ENCODE measurements at regions not wholly inside any gene's neighbourhood (a gene's known extent, or its start where the extent isn't known, plus 50 kb on each side); places are given as distances from the start of the nearest gene placed in this dataset.

DNA sequence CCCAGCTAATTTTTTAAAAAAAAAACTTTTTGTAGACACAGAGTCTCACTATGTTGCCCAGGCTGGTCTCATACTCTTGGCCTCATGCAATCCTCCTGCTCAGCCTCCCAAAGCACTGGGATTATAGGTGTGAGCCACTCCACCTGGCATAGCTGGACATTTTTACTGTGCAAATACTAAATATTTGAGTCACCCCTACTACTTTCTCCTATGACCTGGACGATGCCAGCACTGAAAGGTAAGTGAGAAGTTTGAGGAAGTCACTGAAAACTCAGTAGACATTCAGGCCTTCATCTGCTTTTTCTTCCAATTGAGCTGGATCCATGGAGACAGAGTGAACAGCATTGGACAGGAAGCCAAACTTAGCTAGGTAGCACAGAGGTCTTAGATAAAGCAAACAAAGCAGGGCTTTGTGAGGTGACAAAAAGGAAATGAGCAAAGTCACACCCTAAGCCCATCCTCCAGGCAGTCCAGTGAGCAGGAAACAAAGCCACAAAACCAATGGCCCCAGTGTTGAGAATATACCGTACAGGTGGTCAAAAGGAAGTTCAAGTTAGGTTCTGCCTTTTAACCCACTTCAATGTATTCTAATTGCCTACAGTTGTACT lies 192.6 kb upstream of the RASA1 start:
- no peak for DNase-seq (ENCODE audit: low read depth, low spot score)
- ChIA-PET CTCF (interaction anchor here (1.3 kb wide), 1 partner anchor 325 kb away, joined by 5 read pairs; no protein-coding TSS in a partner anchor), POLR2A (no interaction called here)
- TF ChIP-seq, protein P1, sequence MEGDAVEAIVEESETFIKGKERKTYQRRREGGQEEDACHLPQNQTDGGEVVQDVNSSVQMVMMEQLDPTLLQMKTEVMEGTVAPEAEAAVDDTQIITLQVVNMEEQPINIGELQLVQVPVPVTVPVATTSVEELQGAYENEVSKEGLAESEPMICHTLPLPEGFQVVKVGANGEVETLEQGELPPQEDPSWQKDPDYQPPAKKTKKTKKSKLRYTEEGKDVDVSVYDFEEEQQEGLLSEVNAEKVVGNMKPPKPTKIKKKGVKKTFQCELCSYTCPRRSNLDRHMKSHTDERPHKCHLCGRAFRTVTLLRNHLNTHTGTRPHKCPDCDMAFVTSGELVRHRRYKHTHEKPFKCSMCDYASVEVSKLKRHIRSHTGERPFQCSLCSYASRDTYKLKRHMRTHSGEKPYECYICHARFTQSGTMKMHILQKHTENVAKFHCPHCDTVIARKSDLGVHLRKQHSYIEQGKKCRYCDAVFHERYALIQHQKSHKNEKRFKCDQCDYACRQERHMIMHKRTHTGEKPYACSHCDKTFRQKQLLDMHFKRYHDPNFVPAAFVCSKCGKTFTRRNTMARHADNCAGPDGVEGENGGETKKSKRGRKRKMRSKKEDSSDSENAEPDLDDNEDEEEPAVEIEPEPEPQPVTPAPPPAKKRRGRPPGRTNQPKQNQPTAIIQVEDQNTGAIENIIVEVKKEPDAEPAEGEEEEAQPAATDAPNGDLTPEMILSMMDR (IDR thresholded peaks at IDR 0.05; ENCODE audit: insufficient read depth, low read length, missing control alignments): no peak
- no peak overlapping the region for H3K4me3 ChIP-seq (ENCODE audit: low read depth, low read length)

DNA sequence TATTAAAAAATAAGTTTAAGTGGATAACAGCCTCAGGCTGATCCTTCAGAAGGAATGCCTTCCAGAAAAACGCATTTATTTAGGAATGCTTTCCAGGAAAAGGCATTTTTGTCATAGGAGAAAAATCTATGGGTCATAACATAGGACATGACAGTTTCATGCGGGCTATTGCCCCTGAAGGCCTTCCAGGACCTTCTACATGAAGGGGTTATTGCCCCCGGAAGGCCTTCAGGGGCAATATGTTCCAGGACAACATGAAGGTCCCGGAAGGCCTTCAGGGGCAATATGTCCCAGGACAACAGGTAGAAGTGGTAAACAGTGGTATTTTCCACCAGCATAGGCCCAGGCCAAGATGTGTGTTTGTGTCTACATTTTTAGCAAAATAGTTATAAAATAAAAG lies 191.3 kb upstream of the RASA1 start:
- DNase-seq (ENCODE audit: low read depth, low spot score): no peak
- H3K4me3 ChIP-seq (ENCODE audit: low read depth, low read length): no peak overlapping the region
- ChIA-PET POLR2A (no interaction called here), CTCF (interaction anchor here (0.6 kb wide), 1 partner anchor 314 kb away, joined by 4 read pairs; no protein-coding TSS in a partner anchor)
- TF ChIP-seq, protein P1 (IDR thresholded peaks at IDR 0.05; ENCODE audit: insufficient read depth, low read length, missing control alignments): no peak

DNA sequence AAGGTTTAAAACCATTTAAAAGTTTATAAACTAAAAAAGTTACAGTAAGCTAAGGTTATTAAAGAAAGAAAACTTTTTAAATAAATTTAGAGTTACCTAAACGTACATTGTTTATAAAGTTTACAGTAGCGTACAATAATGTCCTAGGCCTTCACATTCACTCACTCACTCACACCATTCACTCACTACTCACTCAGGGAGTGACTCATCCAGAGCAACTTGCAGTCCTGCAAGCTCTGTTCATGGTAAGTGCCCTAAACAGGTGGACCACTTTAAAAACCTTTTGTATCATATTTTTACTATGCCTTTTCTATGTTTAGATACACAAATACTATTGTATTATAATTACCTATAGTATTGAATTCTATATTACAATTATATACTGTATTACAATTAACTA lies 190.8 kb upstream of the RASA1 start:
- H3K4me3 ChIP-seq (ENCODE audit: low read depth, low read length): no peak overlapping the region
- CTCF ChIA-PET: interaction anchor here (0.6 kb wide), 1 partner anchor 313 kb away, joined by 4 read pairs; no protein-coding TSS in a partner anchor
- no peak for DNase-seq (ENCODE audit: low read depth, low spot score)
- POLR2A ChIA-PET: no interaction called here
- TF ChIP-seq, protein P1 (IDR thresholded peaks at IDR 0.05; ENCODE audit: insufficient read depth, low read length, missing control alignments): no peak

DNA sequence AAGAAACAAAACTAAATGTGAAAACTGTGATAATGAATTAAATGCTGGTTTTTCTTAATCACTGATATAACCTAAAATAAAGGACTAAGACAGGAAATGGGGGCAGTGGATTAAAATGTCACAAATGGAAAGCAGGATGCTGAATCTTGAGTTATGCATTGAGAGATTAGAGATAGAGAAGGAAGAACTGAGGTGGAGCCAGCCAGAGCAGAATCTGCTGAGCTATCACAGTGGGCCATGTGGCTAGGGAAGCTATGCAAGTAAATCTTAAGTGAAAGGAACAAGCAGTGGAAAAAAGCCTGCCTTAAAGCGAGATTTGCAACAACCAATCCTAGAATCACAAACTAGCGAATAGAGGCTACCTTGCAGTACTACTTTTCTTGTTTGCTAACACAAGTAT lies 188.5 kb upstream of the RASA1 start:
- H3K4me3 ChIP-seq (ENCODE audit: low read depth, low read length): no peak overlapping the region
- POLR2A ChIA-PET: no interaction called here
- TF ChIP-seq, protein P1 (IDR thresholded peaks at IDR 0.05; ENCODE audit: insufficient read depth, low read length, missing control alignments): no peak
- CTCF ChIA-PET: interaction anchor here (1.0 kb wide), 1 partner anchor 9 kb away, joined by 5 read pairs; no protein-coding TSS in a partner anchor
- DNase-seq (ENCODE audit: low read depth, low spot score): no peak

DNA sequence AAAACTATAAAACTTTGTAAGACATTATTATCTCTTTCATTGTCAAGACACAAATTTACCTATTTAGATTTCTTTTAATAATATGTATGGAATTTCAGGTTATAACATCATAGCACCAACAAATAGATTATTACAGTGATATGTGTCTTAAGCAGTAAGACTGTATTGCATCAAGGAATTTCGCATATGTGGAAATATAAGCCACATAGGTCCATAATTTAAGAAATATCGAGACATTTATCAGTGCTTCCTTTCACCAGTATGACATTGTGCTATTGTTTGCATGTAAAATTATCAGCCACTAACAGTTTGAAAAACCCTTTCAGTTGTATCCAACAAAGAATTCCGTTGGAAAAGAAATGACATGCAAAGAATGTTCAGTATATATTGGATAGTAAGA lies 186.7 kb upstream of the RASA1 start:
- ChIA-PET CTCF (interaction anchor here (1.0 kb wide), 1 partner anchor 9 kb away, joined by 4 read pairs; no protein-coding TSS in a partner anchor), POLR2A (no interaction called here)
- no peak for DNase-seq (ENCODE audit: low read depth, low spot score)
- TF ChIP-seq, protein P1 (IDR thresholded peaks at IDR 0.05; ENCODE audit: insufficient read depth, low read length, missing control alignments): no peak
- H3K4me3 ChIP-seq (ENCODE audit: low read depth, low read length): no peak overlapping the region

DNA sequence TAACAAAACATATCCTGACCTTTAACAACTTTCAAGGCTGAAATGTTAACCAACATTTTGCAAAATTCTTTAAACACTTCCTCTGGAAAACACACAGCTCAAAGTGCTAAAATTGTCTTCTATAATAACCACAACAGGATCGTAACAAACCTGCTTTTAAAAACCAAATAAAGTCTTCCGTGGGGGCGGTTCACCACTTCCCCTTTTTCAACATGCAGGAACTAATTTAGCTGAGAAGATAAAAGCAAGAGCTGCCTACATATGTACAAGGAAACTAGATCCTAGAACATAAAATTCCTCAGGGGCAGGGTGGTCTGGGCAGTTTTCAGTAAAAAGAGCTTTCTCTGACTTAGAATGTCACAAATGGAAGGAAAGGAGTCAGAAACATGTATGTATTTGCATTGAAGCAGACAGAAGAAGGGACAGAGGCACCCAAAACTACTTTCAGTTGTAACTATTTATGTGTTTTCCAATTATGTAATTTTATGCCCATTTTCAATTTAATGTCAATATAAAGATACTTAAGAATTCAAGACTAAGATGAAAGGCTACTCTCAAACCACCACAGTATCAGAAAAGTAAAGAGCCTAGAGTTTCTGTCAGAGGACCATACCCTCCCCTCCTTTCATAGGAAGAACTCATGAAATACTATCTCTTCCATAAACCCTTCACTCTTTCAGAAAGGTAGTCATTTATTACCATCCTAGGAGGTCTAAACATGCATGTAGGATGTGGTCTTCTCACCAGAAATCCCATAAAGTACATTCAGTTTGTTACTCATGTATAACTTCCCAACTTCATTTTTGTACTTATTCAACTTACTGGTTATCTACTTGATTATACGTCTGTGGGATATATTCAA lies 185.9 kb upstream of the RASA1 start:
- TF ChIP-seq, protein P1 (IDR thresholded peaks at IDR 0.05; ENCODE audit: insufficient read depth, low read length, missing control alignments): no peak
- no peak for DNase-seq (ENCODE audit: low read depth, low spot score)
- H3K4me3 ChIP-seq (ENCODE audit: low read depth, low read length): no peak overlapping the region
- CTCF ChIA-PET: interaction anchor here (1.0 kb wide), 1 partner anchor 10 kb away, joined by 4 read pairs; no protein-coding TSS in a partner anchor
- POLR2A ChIA-PET: interaction anchor here (0.6 kb wide), 1 partner anchor 18 kb away, joined by 3 read pairs; no protein-coding TSS in a partner anchor
